Neural cell (in vitro differentiated cells): ENCODE measurements at regions not wholly inside any gene's neighbourhood (a gene's known extent, or its start where the extent isn't known, plus 50 kb on each side); places are given as distances from the start of the nearest gene placed in this dataset.
A peak's percentile ranks its signal among the peaks of the same experiment; 100 is the strongest.

Source experiments
- H2AFZ ChIP-seq: fragments of 200-600, 300-800 bp; sonication (generic), shearing (Covaris generic); 2 replicates; pipeline ENCODE4 v1.6.0; 2014; ENCODE audit warnings: low read depth, mild to moderate bottlenecking, antibody characterized with exemption, low read length, moderate library complexity
- H3F3A ChIP-seq: fragments of 200-600 bp; shearing (Covaris generic); 2 replicates; pipeline ENCODE4 v1.6.1; 2016; ENCODE audit warnings: mild to moderate bottlenecking, moderate library complexity, mixed read lengths, antibody characterized with exemption, low read length; ENCODE audit not compliant: insufficient read depth, poor library complexity, severe bottlenecking
- H3K27ac ChIP-seq: fragments of 200-600, 300-800 bp; sonication (generic), shearing (Covaris generic); 2 replicates; pipeline ENCODE4 v1.5.1; 2014; ENCODE audit warnings: mild to moderate bottlenecking, low read length, moderate library complexity
- H3K27me3 ChIP-seq: fragments of 300-800, 200-600 bp; sonication (generic), shearing (Covaris generic); 2 replicates; pipeline ENCODE4 v1.6.0; 2014; ENCODE audit warnings: mild to moderate bottlenecking, low read depth, low read length, moderate library complexity; ENCODE audit not compliant: insufficient read depth
- H3K36me3 ChIP-seq: fragments of 300-800, 200-600 bp; sonication (generic), shearing (Covaris generic); 2 replicates; pipeline ENCODE4 v1.5.1; 2014; ENCODE audit warnings: mild to moderate bottlenecking, antibody characterized with exemption, low read length, moderate library complexity; ENCODE audit not compliant: insufficient read depth
- H3K4me2 ChIP-seq: fragments of 300-800, 200-600 bp; sonication (generic), shearing (Covaris generic); 2 replicates; pipeline ENCODE4 v1.6.0; 2014; ENCODE audit warnings: mild to moderate bottlenecking, low read length
- H3K4me3 ChIP-seq: fragments of 300-800, 200-600 bp; sonication (generic), shearing (Covaris generic); 2 replicates; pipeline ENCODE4 v1.5.1; 2014; ENCODE audit warnings: mild to moderate bottlenecking, low read length, moderate library complexity
- H3K79me2 ChIP-seq: fragments of 200-600 bp; shearing (Covaris generic); replicated peaks from 2 replicates; pipeline ENCODE4 v1.6.0; 2014; ENCODE audit warnings: mild to moderate bottlenecking, low read length, moderate library complexity; ENCODE audit not compliant: insufficient read depth
- H3K9ac ChIP-seq: fragments of 300-800, 200-600 bp; sonication (generic), shearing (Covaris generic); 2 replicates; pipeline ENCODE4 v1.6.1; 2016; ENCODE audit warnings: mild to moderate bottlenecking, low read length, mixed read lengths
- H3K9me2 ChIP-seq: fragments of 200-600 bp; shearing (Covaris generic); 2 replicates; pipeline ENCODE4 v1.6.1; 2016; ENCODE audit warnings: mild to moderate bottlenecking, low read length, mixed read lengths; ENCODE audit not compliant: insufficient read depth
- H3K9me3 ChIP-seq: fragments of 200-600, 300-800 bp; sonication (generic), shearing (Covaris generic); 2 replicates; pipeline ENCODE4 v1.6.1; 2016; ENCODE audit warnings: mild to moderate bottlenecking, mixed run types, low read length, moderate library complexity, mixed read lengths
- H4K20me1 ChIP-seq: fragments of 200-600 bp; shearing (Covaris generic); 2 replicates; pipeline ENCODE4 v1.6.1; 2016; ENCODE audit warnings: mild to moderate bottlenecking, mixed run types; ENCODE audit not compliant: insufficient read depth
- CTCF ChIP-seq: fragments of 450-650 bp; IDR thresholded peaks from 2 replicates; pipeline ENCODE4 v1.5.1; 2014; ENCODE audit warnings: antibody characterized with exemption, mild to moderate bottlenecking, moderate library complexity; ENCODE audit not compliant: poor library complexity, severe bottlenecking
- EP300 ChIP-seq: fragments of 450-650 bp; conservative IDR thresholded peaks from 2 replicates; pipeline ENCODE4 v1.6.1; 2014; ENCODE audit warnings: antibody characterized with exemption, mild to moderate bottlenecking, moderate library complexity; ENCODE audit not compliant: poor library complexity, severe bottlenecking
- EZH2 ChIP-seq: fragments of 200-600, 300-800 bp; shearing (Covaris generic), sonication (generic); IDR thresholded peaks from 2 replicates; pipeline ENCODE4 v1.6.1; 2014; ENCODE audit warnings: antibody characterized with exemption, low read length, borderline replicate concordance, mild to moderate bottlenecking; ENCODE audit not compliant: insufficient read depth, poor library complexity, severe bottlenecking
- MXI1 ChIP-seq: fragments of 450-650 bp; conservative IDR thresholded peaks from 2 replicates; pipeline ENCODE4 v1.6.1; 2014; ENCODE audit warnings: antibody characterized with exemption, mild to moderate bottlenecking; ENCODE audit not compliant: poor library complexity, severe bottlenecking
- POLR2AphosphoS5 ChIP-seq: IDR thresholded peaks from 2 replicates; pipeline ENCODE4 v1.6.1; 2012
- RAD21 ChIP-seq: fragments of 450-650 bp; conservative IDR thresholded peaks from 2 replicates; pipeline ENCODE4 v1.6.1; 2014; ENCODE audit warnings: antibody characterized with exemption, mild to moderate bottlenecking, moderate library complexity
- SMC3 ChIP-seq: fragments of 450-650 bp; conservative IDR thresholded peaks from 2 replicates; pipeline ENCODE4 v1.6.1; 2014; ENCODE audit warnings: antibody characterized with exemption, mild to moderate bottlenecking, moderate library complexity; ENCODE audit not compliant: poor library complexity
- TAF1 ChIP-seq: IDR thresholded peaks from 2 replicates; pipeline ENCODE4 v1.6.1; 2012; ENCODE audit warnings: low read depth
- TF ChIP-seq, protein P1 (sequence below): IDR thresholded peaks from 2 replicates; pipeline ENCODE4 v1.6.1; 2012; ENCODE audit warnings: borderline replicate concordance

- no peak overlapping the region for H3K4me2 ChIP-seq
- H3K4me3 ChIP-seq: no peak overlapping the region
- no peaks in the 10 kb centered on the region for H3K79me2 ChIP-seq
- H3K9me2 ChIP-seq: no peaks in the 10 kb centered on the region
- no peaks in the 10 kb centered on the region for H3K27me3 ChIP-seq
- H3K9me3 ChIP-seq: no peaks in the 10 kb centered on the region
- TF ChIP-seq CTCF (no peak), TAF1 (no peak), RAD21 (no peak), SMC3 (no peak), EP300 (no peak), POLR2AphosphoS5 (no peak), EZH2 (no peak), MXI1 (no peak)
- TF ChIP-seq, protein P1, sequence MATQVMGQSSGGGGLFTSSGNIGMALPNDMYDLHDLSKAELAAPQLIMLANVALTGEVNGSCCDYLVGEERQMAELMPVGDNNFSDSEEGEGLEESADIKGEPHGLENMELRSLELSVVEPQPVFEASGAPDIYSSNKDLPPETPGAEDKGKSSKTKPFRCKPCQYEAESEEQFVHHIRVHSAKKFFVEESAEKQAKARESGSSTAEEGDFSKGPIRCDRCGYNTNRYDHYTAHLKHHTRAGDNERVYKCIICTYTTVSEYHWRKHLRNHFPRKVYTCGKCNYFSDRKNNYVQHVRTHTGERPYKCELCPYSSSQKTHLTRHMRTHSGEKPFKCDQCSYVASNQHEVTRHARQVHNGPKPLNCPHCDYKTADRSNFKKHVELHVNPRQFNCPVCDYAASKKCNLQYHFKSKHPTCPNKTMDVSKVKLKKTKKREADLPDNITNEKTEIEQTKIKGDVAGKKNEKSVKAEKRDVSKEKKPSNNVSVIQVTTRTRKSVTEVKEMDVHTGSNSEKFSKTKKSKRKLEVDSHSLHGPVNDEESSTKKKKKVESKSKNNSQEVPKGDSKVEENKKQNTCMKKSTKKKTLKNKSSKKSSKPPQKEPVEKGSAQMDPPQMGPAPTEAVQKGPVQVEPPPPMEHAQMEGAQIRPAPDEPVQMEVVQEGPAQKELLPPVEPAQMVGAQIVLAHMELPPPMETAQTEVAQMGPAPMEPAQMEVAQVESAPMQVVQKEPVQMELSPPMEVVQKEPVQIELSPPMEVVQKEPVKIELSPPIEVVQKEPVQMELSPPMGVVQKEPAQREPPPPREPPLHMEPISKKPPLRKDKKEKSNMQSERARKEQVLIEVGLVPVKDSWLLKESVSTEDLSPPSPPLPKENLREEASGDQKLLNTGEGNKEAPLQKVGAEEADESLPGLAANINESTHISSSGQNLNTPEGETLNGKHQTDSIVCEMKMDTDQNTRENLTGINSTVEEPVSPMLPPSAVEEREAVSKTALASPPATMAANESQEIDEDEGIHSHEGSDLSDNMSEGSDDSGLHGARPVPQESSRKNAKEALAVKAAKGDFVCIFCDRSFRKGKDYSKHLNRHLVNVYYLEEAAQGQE: no peak
- no peaks in the 10 kb centered on the region for H4K20me1 ChIP-seq
- no peaks in the 10 kb centered on the region for H3F3A ChIP-seq
- no peaks in the 10 kb centered on the region for H3K36me3 ChIP-seq
- H2AFZ ChIP-seq: no peak overlapping the region
- H3K9ac ChIP-seq: no peak overlapping the region
- H3K27ac ChIP-seq: no peak overlapping the region
Observed at GRCh38 chr2:5401115-5401657, 291.0 kb upstream of the SOX11 start.

DNA sequence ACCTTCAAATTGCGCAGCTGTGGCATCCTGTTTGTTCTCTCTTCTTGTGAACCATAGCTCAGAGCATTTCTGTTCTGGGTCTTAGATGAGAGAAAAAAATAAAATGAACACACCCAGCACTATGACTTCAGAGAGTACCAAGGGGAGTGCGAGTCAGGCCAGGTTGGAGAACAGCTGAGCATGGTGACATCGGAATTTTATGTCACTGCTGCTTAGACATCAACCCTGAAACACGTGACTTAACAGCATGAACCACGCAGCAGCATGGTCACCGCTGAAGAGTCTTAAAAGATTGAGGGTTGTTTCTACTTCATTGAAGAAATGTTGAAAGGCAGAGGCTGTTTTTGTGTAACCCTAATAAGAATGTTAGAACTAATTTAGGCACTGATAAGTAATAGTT is 288.8 kb upstream of the SOX11 start:
- peak overlapping the region; percentile 36 for H2AFZ ChIP-seq
- H3K79me2 ChIP-seq: no peaks in the 10 kb centered on the region
- no peaks in the 10 kb centered on the region for H3K9me2 ChIP-seq
- H3K36me3 ChIP-seq: no peaks in the 10 kb centered on the region
- no peak overlapping the region for H3K27ac ChIP-seq
- no peaks in the 10 kb centered on the region for H3F3A ChIP-seq
- H3K4me3 ChIP-seq: no peak overlapping the region
- H3K27me3 ChIP-seq: no peaks in the 10 kb centered on the region
- no peaks in the 10 kb centered on the region for H4K20me1 ChIP-seq
- TF ChIP-seq MXI1 (no peak), EZH2 (no peak), EP300 (no peak), TAF1 (no peak), POLR2AphosphoS5 (no peak), CTCF (no peak), RAD21 (no peak), SMC3 (no peak)
- TF ChIP-seq, protein P1: no peak
- no peak overlapping the region for H3K4me2 ChIP-seq
- H3K9me3 ChIP-seq: no peaks in the 10 kb centered on the region
- no peak overlapping the region for H3K9ac ChIP-seq
